T-helper 1 cell treated with Interleukin-12 subunit alpha and Interleukin-12 subunit beta and Interleukin-4 antibody, amounts not matched to agents 30 μg/mL and 1 μg/mL, for 36 hours (primary cell): ENCODE measurements at regions not wholly inside any gene's neighbourhood (a gene's known extent, or its start where the extent isn't known, plus 50 kb on each side); places are given as distances from the start of the nearest gene placed in this dataset.
"Not testable (repeated sequence)": the region's sequence is repeated elsewhere in the genome, so short reads cannot be mapped to it uniquely, and the experiment has no call there.

Experiments
- H3K27ac Mint-ChIP-seq: one replicate; pipeline ENCODE4 v1.8.0; 2021; ENCODE audit warnings: mild to moderate bottlenecking, mixed read lengths
- H3K27me3 Mint-ChIP-seq: one replicate; pipeline ENCODE4 v1.8.0; 2021; ENCODE audit warnings: low read depth, mixed read lengths
- H3K36me3 Mint-ChIP-seq: one replicate; pipeline ENCODE4 v1.8.0; 2021; ENCODE audit warnings: low read depth, mixed read lengths
- H3K4me1 Mint-ChIP-seq: one replicate; pipeline ENCODE4 v1.8.0; 2021; ENCODE audit warnings: low read depth, mixed read lengths
- H3K4me3 Mint-ChIP-seq: one replicate; pipeline ENCODE4 v1.8.0; 2021; ENCODE audit warnings: mild to moderate bottlenecking, moderate library complexity, mixed read lengths
- H3K9me3 Mint-ChIP-seq: one replicate; pipeline ENCODE4 v1.8.0; 2021; ENCODE audit warnings: mixed read lengths

GRCh38 chr13:64488731-64489130, 2741.4 kb downstream of the PCDH9 start:
- Mint-ChIP-seq H3K36me3 (no peaks in the 10 kb centered on the region), H3K4me1 (no peaks in the 10 kb centered on the region)

GRCh38 chr13:64482373-64482772, 2747.8 kb downstream of the PCDH9 start:
- Mint-ChIP-seq H3K27me3 (no peaks in the 10 kb centered on the region), H3K4me1 (no peaks in the 10 kb centered on the region), H3K4me3 (no peak overlapping the region), H3K36me3 (no peaks in the 10 kb centered on the region), H3K9me3 (peaks cover 15% of the 10 kb centered on the region), H3K27ac (no peak overlapping the region)

More at GRCh38 chr13:64488731-64489130, 2741.4 kb downstream of the PCDH9 start:
- H3K27me3 Mint-ChIP-seq: no peaks in the 10 kb centered on the region
- H3K27ac Mint-ChIP-seq: no peak overlapping the region
- no peak overlapping the region for H3K4me3 Mint-ChIP-seq
- no peaks in the 10 kb centered on the region for H3K9me3 Mint-ChIP-seq

- no peak overlapping the region for H3K4me3 Mint-ChIP-seq
- H3K27ac Mint-ChIP-seq: no peak overlapping the region
- no peaks in the 10 kb centered on the region for H3K27me3 Mint-ChIP-seq
- no peaks in the 10 kb centered on the region for H3K4me1 Mint-ChIP-seq
- H3K36me3 Mint-ChIP-seq: no peaks in the 10 kb centered on the region
- peaks cover 20% of the 10 kb centered on the region for H3K9me3 Mint-ChIP-seq
These were observed 2749.5 kb downstream of the PCDH9 start for GRCh38 chr13:64480672-64481071.

- H3K36me3 Mint-ChIP-seq: no peaks in the 10 kb centered on the region
- H3K27me3 Mint-ChIP-seq: no peaks in the 10 kb centered on the region
- peaks cover 20% of the 10 kb centered on the region for H3K9me3 Mint-ChIP-seq
- H3K27ac Mint-ChIP-seq: no peak overlapping the region
- no peaks in the 10 kb centered on the region for H3K4me1 Mint-ChIP-seq
- no peak overlapping the region for H3K4me3 Mint-ChIP-seq
These were observed 2749.9 kb downstream of the PCDH9 start for GRCh38 chr13:64480211-64480610.

- peaks cover 15% of the 10 kb centered on the region for H3K9me3 Mint-ChIP-seq
- H3K36me3 Mint-ChIP-seq: no peaks in the 10 kb centered on the region
- no peak overlapping the region for H3K27ac Mint-ChIP-seq
- H3K4me3 Mint-ChIP-seq: no peak overlapping the region
- H3K4me1 Mint-ChIP-seq: no peaks in the 10 kb centered on the region
- no peaks in the 10 kb centered on the region for H3K27me3 Mint-ChIP-seq
These were observed 2753.0 kb downstream of the PCDH9 start for GRCh38 chr13:64477146-64477545.

GRCh38 chr13:64476041-64476568, 2754.0 kb downstream of the PCDH9 start:
- H3K27me3 Mint-ChIP-seq, H3K9me3 Mint-ChIP-seq, H3K4me3 Mint-ChIP-seq, H3K36me3 Mint-ChIP-seq, H3K4me1 Mint-ChIP-seq, H3K27ac Mint-ChIP-seq: not testable (repeated sequence)

GRCh38 chr13:64471916-64472315, 2758.2 kb downstream of the PCDH9 start:
- H3K27me3 Mint-ChIP-seq: no peaks in the 10 kb centered on the region
- no peak overlapping the region for H3K4me3 Mint-ChIP-seq
- no peaks in the 10 kb centered on the region for H3K4me1 Mint-ChIP-seq
- H3K9me3 Mint-ChIP-seq: peaks cover 5% of the 10 kb centered on the region
- no peaks in the 10 kb centered on the region for H3K36me3 Mint-ChIP-seq
- no peak overlapping the region for H3K27ac Mint-ChIP-seq

GRCh38 chr13:64470751-64471150, 2759.4 kb downstream of the PCDH9 start:
- Mint-ChIP-seq H3K9me3 (peaks cover 6% of the 10 kb centered on the region), H3K36me3 (no peaks in the 10 kb centered on the region), H3K27me3 (no peaks in the 10 kb centered on the region), H3K4me3 (no peak overlapping the region), H3K4me1 (no peaks in the 10 kb centered on the region), H3K27ac (no peak overlapping the region)

GRCh38 chr13:64459778-64460177, 2770.4 kb downstream of the PCDH9 start:
- no peak overlapping the region for H3K27ac Mint-ChIP-seq
- H3K27me3 Mint-ChIP-seq: no peaks in the 10 kb centered on the region
- H3K4me1 Mint-ChIP-seq: no peaks in the 10 kb centered on the region
- no peak overlapping the region for H3K4me3 Mint-ChIP-seq
- peaks cover 12% of the 10 kb centered on the region for H3K9me3 Mint-ChIP-seq
- H3K36me3 Mint-ChIP-seq: no peaks in the 10 kb centered on the region

- Mint-ChIP-seq H3K4me1 (no peaks in the 10 kb centered on the region), H3K27me3 (no peaks in the 10 kb centered on the region), H3K9me3 (peaks cover 12% of the 10 kb centered on the region), H3K4me3 (no peak overlapping the region), H3K27ac (no peak overlapping the region), H3K36me3 (no peaks in the 10 kb centered on the region)
These were observed 2772.2 kb downstream of the PCDH9 start for GRCh38 chr13:64457976-64458375.

GRCh38 chr13:64455124-64455523, 2775.0 kb downstream of the PCDH9 start:
- no peaks in the 10 kb centered on the region for H3K36me3 Mint-ChIP-seq
- H3K27me3 Mint-ChIP-seq: no peaks in the 10 kb centered on the region
- H3K4me1 Mint-ChIP-seq: no peaks in the 10 kb centered on the region
- no peak overlapping the region for H3K27ac Mint-ChIP-seq
- H3K4me3 Mint-ChIP-seq: no peak overlapping the region
- peaks cover 8% of the 10 kb centered on the region for H3K9me3 Mint-ChIP-seq

GRCh38 chr13:64453831-64454230, 2776.3 kb downstream of the PCDH9 start:
- Mint-ChIP-seq H3K27me3 (no peaks in the 10 kb centered on the region), H3K36me3 (no peaks in the 10 kb centered on the region), H3K4me3 (no peak overlapping the region), H3K27ac (no peak overlapping the region), H3K4me1 (no peaks in the 10 kb centered on the region), H3K9me3 (no peaks in the 10 kb centered on the region)

- Mint-ChIP-seq H3K9me3 (no peaks in the 10 kb centered on the region), H3K27me3 (no peaks in the 10 kb centered on the region), H3K27ac (no peak overlapping the region), H3K4me1 (no peaks in the 10 kb centered on the region), H3K36me3 (no peaks in the 10 kb centered on the region), H3K4me3 (no peak overlapping the region)
These were observed 2783.8 kb downstream of the PCDH9 start for GRCh38 chr13:64446372-64446771.

GRCh38 chr13:64441740-64442139, 2788.4 kb downstream of the PCDH9 start:
- H3K9me3 Mint-ChIP-seq: no peaks in the 10 kb centered on the region
- H3K36me3 Mint-ChIP-seq: no peaks in the 10 kb centered on the region
- H3K4me1 Mint-ChIP-seq: no peaks in the 10 kb centered on the region
- H3K27me3 Mint-ChIP-seq: no peaks in the 10 kb centered on the region
- H3K27ac Mint-ChIP-seq: no peak overlapping the region
- H3K4me3 Mint-ChIP-seq: no peak overlapping the region

GRCh38 chr13:64438084-64438483, 2792.1 kb downstream of the PCDH9 start:
- Mint-ChIP-seq H3K27me3 (no peaks in the 10 kb centered on the region), H3K36me3 (no peaks in the 10 kb centered on the region), H3K27ac (no peak overlapping the region), H3K9me3 (no peaks in the 10 kb centered on the region), H3K4me1 (no peaks in the 10 kb centered on the region), H3K4me3 (no peak overlapping the region)

GRCh38 chr13:64429691-64430090, 2800.4 kb downstream of the PCDH9 start:
- Mint-ChIP-seq H3K4me3 (no peak overlapping the region), H3K27ac (no peak overlapping the region), H3K9me3 (peaks cover 3% of the 10 kb centered on the region), H3K27me3 (no peaks in the 10 kb centered on the region), H3K4me1 (no peaks in the 10 kb centered on the region), H3K36me3 (no peaks in the 10 kb centered on the region)
